Activated CD4-positive, alpha-beta T cell treated with anti-CD3 and anti-CD28 coated beads, Interleukin-10, Interleukin-2, amounts not matched to agents 100 ng/mL and 50 ng/mL, durations not matched to agents 16 hours and 8 hours (primary cell): ENCODE measurements at regions not wholly inside any gene's neighbourhood (a gene's known extent, or its start where the extent isn't known, plus 50 kb on each side); places are given as distances from the start of the nearest gene placed in this dataset.

Experiments
- DNase-seq: peaks from one replicate; pipeline ENCODE4 v3.0.0-alpha.2; 2020

DNA sequence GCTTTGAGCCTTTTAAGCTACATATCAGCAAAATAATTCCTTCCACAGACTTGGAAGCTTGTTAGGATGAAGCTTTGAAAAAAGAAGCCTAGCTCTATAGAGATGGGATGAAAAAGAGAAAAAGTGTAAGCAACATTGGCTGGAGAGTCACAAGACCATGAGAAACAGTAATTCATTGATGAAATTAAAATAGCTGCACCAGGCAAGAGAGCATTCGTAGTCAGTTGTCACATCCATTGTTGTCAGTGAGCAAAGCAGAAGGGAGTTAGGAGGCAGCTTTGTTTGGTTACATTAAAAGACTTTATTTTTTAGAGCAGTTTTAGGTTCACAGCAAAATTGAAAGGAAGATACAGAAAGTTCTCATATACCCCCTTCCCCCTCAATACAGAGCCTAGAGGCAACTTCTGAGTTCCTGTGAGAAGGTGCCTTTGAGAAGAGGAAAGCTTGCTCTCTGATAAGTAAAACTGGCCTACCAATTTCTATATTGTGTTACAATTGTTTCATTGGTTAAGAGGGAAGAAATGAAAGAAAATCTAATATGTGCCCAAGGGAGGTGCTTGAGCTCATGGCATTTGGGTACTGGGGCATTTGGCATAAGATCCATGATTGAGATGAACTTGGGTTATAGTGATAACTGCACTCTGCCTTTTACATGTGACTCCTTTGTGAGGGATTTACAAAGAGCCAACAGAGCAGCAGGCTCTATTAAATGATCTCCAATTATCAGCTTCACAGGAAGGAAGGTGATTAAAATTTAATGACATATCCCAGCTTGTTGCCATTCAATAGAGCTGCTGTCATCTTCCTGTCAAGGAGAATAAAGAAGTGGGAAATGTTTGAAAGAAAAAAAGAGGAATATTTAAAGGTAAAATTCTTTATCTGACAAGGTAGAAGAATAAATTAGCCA lies 361.3 kb upstream of the TMTC1 start:
- no peak for DNase-seq

DNA sequence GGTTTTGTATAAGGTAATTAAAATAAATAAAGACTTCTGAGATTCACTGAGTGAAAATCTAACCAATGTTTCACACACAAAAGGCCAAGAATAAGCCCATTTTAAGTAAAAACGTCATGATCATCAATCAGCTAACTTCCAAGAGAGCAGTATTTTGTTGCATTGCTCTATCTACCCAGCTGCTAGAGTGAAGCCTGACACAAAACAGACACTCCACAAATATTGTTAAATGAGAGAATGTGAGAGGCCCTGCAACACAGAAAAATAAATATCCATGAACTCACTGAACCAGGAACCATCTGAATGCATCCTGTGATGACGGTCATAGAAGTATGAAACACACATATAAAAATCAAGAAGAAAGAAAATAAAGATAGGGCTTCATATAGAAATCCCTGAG lies 358.6 kb upstream of the TMTC1 start:
- no peak for DNase-seq

DNA sequence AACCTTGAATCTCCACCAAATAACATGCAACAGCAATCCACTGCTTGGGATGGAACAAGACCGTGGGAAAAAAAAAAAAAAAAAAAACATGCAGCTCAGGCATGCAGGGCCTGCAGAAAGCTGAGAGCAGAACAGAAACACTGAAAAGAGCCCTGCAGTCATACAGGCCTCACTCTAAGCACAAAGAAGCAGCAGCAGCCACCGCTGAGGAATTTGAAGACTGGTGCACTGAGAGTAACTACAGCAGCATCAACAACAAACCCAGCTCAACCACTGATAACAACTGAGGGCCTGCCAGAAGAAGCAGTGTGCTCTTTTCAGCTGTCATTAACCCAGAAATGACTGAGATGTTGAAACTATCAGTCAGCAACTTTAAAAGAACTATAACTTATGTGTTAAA lies 354.7 kb upstream of the TMTC1 start:
- no peak for DNase-seq

DNA sequence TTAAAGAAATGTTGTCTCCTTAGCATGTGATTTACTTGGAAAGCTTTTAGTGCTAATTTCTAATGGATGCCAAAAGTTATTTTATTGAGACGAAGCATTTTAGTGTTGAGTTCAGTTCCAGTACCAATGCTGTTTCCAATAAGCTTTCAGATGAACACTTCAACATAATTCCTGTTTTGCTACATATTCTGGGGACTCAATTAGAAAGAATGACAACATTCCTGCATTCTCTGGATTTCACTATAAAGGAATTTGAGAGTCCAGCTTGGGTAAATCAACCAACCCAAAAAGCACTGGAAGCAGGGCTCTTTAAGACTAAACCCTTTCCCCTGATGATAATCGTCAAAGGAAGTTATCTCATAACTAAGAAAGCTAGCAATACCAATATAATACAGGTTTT lies 353.0 kb upstream of the TMTC1 start:
- no peak for DNase-seq

DNA sequence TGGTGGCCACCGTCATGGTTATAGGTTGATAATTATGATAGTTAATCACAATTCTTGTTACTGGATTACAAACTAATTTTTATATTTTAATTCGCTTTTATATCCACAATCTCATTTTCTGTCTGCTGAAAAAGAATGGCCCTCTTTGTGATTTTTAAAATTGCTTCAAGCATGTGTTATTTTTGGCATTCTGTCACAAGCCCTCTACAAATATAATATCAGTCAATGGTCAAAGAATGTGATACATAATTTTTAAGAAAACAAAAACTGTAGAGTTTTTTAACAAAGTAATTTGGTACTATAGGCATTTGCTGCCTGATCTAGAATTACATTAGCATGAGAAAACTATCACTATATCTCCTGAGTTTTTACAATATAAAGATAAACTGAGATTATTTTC lies 352.0 kb upstream of the TMTC1 start:
- DNase-seq = no peak

DNA sequence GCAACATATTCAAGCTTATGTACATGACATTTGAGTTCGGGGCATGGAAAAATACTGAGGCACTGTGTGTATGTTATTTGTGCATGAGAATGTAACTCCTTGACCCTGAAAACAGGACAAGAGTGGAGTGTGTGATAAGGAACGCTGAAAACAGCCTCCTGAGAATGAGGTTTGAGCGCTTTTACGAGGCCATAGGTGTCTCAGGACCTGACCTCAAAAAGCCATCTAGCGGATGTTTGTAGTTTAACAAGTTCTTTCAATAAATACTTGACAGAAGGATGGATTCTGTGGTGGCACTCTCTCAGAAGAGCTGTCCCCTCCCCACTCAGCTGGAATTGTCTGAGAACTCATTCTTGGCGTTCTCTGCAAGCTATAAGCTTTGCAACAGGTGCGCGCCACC lies 350.5 kb upstream of the TMTC1 start:
- no peak for DNase-seq

DNA sequence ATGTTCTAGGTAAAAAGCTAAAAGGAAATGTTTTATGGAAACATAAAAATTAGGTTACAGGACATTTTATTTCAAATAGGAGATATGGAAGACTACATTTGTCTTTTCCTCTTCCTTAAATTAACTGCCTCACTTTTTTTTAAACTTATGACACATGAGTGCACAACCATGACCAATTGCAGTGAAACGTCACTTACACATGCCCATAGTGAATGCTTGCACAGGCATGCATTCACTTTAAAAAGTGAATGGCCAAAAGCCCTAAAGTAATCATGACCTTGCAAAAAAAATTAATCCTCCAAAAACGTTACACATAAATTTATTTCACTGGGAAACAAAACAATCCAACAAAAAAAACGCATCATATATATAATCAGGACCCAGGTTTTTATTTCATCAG lies 343.2 kb upstream of the TMTC1 start:
- no peak for DNase-seq

DNA sequence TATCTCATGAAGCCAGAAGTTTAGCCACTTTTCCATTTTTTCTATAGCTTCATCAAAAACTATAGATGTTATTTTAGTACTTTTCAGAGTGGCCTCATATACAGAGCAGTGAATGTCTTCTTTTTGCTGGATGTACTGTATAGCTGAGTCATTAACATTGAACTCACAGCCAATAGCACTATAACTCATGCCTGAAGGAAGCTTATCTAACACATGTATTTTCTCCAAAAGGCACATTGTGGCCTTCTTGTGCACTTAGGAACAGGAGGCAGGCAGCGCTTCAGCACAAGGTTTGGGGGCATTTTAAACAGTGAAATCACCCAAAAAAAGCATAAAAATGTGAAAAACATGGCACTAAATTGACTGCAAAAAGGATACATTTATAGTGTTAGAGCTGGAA lies 336.8 kb upstream of the TMTC1 start:
- no peak for DNase-seq

DNA sequence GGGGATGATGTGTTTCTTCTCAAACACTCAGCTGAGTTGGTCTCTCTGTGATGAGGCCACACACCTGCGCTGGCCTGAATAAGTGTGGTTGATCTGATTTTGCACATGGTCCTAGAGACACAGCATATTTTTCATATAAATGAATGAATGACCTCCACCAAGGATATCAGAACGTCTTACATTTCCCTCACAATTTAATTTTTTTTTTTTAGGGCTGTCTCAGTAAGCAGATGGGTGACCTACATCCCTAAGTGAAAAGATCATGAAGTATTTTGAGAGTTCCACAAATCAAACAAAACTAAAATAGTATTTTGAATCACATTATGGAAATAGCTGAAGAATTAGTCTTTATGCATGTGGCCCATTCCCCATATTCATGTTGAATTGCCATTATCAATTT lies 333.7 kb upstream of the TMTC1 start:
- DNase-seq = no peak

DNA sequence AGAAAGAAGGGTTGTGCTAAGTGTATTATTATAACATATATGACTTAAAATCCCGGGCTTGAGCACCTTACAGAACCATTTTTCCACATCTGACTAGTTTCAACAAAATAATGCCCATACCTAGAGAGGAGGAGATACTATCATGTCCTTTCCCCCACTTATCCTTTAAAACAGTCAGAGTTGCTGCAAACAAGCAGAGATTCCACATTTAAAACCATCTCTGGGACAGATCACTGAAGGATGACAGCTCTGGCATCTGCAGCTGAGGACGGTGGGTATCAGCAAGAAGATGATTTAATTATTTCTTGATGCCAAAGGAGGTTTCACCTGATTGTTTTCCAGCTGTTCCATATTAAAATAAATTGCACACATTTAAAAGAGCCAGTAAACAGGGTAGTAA lies 328.0 kb upstream of the TMTC1 start:
- DNase-seq = no peak

DNA sequence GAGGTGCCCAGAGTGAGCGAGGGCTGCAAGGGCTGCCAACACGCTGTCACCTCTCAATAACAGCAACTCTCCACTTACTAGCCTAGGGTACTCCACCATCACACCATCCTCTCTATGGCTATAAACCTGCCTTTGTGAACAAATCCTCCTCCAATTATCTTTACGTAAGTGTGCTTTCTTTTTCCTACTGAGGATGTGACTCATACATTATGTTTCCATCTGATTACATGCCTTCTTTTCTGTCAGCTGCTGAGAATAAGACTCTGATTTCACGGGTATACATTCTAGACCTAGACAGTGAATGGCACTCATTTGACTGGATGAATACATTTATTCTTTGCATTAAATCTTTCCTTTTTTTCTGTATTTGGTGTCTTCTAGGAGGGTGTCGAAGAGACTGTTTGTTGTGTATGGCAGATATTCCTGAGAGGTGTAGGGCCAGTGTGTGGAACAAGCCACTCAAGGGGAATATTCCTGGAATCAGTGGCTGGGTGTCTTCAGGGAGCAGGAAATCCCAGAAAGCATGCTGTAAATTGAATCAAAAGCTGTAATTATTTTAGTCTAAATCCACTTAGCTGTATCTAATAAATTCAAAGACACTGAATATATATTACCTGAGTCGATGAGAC lies 327.3 kb upstream of the TMTC1 start:
- no peak for DNase-seq

DNA sequence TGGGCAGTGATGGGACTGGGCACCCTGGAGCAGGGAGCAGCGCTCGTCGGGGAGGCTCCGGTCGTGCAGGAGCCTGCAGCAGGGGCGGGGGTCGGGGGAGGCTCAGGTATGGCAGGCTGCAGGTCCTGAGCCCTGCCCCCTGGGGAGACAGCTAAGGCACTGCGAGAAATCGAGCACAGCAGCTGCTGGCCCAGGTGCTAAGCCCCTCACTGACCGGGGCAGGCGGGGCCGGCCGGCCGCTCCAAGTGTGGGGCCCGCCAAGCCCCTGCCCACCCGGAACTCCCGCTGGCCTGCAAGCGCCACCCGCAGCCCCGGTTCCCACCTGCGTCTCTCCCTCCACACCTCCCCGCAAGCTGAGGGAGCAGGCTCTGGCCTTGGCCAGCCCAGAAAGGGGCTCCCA lies 326.8 kb upstream of the TMTC1 start:
- no peak for DNase-seq

DNA sequence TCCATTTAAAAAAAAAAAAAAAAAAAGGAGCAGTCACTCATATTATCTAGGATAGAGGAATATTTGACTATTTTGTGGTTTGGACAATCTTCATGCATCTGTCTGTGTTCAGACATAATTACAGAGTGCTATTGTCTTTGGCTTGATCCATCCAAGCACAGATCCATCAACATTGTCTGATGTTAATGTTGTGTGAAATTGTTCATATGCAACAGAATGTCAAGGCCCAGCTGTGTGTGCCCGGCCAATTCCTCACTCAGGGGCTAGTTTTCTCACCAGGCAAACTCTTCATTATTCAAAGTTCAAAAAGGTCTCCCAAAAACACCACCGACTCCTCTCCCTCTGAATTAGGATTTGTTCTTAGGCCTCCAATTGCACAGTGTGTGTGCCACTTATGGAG lies 324.9 kb upstream of the TMTC1 start:
- DNase-seq = no peak

DNA sequence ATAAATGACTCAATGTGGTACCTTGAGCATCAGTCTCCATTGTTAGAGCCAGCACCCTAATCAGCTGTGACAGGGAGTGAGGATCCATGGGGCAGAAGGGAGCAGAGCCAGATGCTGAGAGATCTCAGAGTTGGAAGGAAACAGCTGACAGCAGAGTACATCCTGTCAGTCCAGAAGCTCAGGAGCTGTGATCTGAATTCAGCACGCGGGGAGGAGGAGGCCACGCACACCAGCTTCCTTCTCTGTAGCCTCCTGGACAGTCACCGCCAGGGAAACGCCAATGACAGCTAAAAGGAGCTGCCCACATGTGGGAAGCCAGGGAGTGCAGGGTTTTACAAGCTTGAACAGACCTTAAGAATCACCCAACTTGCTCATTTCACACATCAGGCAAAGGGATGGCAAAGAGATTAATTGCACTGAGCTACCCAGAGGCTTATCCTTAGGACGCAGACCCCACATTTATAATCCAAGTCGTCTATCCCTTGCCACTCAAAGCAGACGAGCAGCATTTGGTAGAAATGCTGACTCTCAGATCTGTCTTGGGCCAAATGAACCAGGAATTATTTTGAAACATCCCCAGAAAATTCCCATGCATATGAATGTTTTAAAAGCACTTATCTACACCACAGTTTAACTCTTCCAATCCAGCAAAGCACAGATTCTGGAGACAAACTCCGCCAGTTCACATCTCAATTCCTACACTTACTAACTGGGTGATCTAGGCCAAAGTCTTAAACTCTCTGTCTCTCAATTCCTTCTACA lies 322.6 kb upstream of the TMTC1 start:
- DNase-seq = no peak

DNA sequence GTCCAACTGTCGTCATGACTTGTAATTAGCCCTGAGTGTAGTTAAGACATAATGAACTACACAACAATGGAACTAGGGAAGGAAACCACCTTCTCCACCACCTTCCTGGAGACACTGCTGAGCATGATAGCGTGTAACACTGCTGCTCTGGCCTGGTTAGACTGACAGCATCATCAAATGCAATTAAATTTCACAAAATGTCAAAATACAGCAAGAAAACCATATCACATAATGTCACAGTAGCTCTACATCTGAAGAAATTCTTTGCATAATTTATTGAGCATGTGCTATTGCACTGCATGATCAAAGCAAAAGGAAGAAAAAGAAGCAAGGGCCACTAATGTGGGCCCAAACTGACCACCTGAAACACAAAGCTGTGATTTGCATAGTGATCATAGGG lies 321.8 kb upstream of the TMTC1 start:
- DNase-seq = no peak

DNA sequence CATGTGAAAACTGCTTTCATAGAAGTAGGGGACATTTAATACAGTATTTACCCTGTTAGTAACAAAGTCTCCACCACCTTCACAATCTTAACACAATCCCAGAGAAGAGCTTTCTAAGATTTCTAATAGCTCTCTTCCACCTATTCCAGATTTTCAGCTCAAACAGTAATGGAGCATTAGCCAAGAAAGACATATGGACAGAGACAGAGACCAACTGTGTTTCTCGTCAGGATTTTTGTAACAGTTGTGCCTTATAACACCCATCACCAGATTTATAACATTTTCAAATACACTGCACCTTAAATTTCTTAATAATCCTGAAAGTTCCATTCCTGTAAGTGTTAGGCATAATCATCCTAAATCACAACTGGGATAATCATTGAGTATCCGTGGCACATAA lies 321.2 kb upstream of the TMTC1 start:
- no peak for DNase-seq

DNA sequence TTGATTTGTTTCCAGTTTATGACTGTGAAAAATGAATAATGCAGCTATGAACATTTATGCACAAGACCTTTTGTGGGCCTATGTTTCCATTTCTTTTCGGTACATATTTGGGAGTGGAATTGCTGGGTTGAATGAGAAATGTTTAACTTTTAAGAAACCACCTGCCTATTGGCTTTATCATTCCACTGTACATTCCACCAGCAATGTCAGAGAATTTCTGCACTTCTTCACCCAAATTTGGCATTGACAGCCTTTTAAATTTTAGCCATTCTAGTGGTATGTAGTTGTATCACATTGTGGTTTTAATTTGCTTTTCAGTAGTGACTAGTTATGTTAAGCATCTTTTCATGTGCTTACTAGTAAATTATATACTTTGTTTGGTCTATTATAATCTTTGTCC lies 317.0 kb upstream of the TMTC1 start:
- no peak for DNase-seq

DNA sequence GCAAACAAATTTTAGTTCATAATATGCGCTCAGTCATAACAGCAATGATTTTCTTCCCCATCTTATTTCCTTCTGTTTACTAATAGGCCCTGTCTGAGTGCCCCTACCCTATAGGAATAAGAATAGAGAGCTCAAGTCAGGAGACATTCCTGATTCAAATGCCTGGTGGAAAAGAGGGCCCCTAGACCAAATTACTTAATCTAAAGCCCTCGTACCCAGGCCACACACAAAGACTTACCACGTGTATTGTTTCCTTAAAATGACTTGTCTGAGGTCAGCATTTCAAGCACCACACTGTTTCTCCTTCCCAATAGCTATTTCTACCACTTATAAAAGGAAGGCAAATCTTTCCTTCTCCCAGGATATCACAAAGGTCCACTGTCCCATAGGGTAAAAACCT lies 314.9 kb upstream of the TMTC1 start:
- DNase-seq = no peak

DNA sequence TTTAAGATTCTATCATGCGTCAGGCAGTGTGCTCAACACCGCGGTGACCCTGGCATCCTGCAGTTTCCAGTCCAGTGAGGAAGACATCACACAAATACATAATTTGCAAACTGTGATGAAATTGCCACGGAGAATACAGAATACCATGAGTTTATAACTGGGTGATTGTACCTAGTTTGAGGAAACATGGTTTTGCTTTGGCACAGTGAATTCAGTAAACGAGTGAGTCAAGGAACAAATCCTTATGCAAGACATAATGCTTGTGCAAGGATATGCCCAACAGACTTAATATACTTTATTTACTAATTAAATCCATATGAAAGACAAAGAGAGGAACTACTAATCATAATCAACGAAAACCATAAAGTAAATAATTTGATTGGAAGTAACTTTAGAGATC lies 311.8 kb upstream of the TMTC1 start:
- no peak for DNase-seq

DNA sequence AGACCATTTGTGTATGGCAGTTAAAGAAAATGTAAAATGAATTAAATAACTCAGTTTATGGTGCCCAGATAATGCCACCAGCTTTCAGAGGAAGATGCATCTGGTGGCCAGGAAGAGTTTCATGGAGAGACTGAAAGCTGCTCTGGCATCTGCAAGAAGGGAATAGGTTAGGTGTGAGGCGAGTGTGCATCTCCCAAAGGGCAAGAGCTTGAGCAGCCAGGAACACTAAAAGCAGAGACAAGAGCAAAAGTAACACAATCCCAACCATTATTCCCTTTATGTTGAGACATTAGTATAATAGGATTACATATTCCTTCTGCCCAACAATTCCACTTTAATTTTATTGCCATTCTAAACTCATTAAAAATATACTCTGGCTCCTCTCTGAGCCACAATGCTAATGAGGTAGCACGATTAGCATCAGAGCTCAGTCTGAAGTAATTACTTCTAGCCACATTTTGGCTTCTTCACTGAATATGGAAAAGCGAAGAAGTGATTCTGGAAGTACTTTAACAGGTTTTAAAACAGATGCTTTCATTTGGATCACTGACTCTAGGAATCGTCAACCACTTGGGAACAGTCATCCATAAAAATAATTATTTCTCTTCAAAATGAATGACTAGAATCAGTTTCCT lies 309.4 kb upstream of the TMTC1 start:
- no peak for DNase-seq

DNA sequence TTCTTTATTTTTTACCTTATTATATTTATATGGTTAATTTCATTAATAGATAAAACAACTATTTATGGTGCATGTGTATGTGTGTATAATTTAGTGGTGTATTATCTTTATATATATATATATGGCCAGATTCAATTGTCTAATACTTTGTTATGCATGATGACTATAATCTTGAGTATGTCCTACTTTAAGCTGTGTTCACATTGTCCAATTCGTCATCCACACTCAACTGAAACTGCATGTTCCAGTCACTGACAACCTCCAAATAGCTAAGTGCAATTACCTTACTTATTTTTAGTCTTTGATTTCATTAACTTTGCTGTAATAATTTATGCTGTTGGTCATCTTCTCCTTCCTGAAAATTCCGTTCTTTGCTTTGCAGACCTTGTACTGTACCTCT lies 306.5 kb upstream of the TMTC1 start:
- DNase-seq = no peak

DNA sequence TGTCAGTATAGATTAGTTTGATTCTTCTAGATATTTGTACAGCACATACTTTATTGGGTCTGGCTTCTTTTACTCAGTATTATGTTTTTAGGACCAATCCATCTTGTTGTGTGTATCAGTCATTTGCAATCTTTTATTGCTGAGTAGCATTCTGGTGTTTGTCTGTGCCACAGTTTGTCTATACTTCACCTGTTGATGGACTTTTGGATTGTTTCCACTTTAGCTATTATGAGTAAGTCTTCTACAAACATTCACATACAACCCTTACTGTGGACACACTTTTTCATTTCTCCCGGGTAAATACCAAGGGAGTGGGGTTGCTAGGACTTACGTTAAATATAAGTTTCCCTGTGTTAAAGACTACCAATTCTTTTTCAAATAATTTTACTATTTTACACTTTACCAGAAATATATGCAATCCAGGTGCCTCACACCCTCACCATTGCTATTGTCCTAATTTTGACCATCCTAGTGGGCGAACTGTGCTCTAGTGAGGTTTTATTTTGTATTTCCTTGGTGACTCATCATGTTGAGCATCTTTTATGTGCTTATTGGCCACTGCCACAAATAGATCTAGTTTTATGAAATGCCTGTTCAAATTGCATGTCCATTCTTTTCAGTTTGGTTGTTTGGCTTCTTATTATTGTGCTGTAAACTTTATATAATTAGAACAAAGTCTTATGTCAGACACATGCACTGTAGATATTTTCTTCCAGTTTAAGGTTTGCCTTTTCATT lies 304.7 kb upstream of the TMTC1 start:
- DNase-seq = no peak

DNA sequence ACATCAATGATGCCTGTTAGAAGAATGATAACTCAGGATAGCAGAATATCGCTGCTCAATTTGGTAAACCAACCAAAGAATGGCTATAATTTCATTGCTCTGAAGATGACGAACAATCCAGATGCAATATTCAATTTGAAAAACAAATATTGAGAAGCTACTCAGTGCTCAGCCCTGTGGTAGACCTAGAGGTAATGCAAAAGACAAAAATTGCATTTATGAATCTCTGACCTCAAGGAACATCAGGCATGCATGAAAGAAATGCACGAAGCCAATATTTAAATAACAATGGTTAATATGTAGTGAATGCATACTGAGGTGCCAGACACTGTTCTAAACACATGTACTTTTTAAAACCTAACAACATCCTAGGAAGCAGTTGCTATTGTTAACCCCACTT lies 298.6 kb upstream of the TMTC1 start:
- DNase-seq = no peak
